HG03103 (cell line): ENCODE measurements at regions not wholly inside any gene's neighbourhood (a gene's known extent, or its start where the extent isn't known, plus 50 kb on each side); places are given as distances from the start of the nearest gene placed in this dataset.

Source experiments
- ATAC-seq: cut with Tn5 transposase; IDR thresholded peaks from one replicate; pipeline ENCODE4 v1.9.1; 2021; ENCODE audit warnings: low read depth; ENCODE audit not compliant: unreplicated experiment

DNA sequence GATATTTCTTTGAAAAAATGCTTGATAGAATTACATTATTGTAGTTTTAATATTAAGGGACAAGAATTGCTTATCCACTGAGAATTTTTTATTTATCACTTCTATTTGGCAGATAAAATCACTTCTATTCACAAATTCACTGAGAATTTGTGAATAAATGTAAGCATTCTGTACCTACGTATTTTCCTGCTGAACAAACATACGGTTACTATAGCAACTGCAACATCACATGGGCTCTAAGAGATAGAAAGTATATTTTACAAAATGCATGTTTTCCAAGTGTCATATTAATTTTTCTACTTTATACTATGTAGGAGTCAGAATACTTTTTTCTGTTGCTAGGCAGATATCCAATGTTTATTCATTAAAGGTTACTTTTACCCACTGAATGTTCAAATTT lies 166.2 kb downstream of the ZIC1 start:
- no peak for ATAC-seq

DNA sequence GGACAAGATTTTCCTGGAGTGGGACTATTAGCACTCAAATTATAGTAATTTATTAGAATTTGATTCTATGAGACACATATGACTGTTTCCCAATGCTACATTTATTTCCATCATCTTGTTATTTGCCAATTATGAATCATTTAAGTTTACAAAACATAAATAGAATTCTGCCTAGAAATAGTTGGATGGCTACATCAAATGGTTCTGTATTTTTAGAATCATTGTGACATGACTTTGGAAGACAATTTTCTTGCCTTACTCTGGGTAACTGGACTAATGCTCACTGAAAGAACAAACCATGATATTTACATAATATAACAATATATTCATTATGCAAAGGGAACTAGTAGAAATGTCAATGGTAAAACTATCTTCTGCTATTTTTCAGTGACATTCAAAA lies 173.5 kb downstream of the ZIC1 start:
- ATAC-seq = no peak

- ATAC-seq = no peak
These were observed 179.9 kb downstream of the ZIC1 start for GRCh38 chr3:147589016-147589415.

DNA sequence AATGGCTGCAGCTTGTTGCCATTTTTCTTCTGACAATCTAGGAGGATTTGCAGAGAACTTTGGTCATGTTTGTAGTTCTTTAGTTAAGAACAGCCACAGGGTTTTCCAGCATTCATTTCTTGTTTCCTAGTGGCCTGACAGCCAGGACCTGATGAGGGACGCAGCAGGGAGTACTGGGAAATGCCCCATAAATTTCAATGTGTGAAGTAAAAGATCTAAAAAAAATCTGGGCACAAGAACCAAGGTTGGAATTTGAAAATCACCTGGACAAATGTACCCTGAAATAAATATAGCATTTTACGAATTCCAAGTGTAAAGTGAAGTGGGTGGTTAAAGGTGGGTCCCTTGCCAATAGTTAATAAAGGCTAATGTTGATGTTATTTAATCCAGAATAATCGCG lies 195.0 kb downstream of the ZIC1 start:
- no peak for ATAC-seq

GRCh38 chr3:147613725-147614124 lies 204.6 kb downstream of the ZIC1 start:
- no peak for ATAC-seq

DNA sequence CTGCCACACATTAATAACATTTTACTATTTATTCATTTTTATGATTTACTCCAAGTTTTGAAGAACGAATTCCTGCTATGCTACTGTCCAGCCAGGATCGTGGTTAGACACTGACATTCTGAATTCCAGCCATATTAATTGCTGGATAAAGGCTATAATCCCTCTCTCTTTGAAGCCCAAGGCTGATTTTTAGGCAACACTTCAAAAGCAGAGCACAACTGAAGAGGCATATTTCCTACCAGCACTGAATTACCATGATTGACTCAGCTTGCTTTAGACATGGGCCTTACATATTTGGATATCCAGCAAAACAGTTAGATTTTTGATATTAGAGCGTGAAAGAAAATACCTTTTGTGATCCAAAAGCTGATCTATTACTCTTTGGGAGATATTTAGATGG lies 205.0 kb downstream of the ZIC1 start:
- no peak for ATAC-seq

GRCh38 chr3:147615035-147615434 lies 205.9 kb downstream of the ZIC1 start:
- no peak for ATAC-seq

DNA sequence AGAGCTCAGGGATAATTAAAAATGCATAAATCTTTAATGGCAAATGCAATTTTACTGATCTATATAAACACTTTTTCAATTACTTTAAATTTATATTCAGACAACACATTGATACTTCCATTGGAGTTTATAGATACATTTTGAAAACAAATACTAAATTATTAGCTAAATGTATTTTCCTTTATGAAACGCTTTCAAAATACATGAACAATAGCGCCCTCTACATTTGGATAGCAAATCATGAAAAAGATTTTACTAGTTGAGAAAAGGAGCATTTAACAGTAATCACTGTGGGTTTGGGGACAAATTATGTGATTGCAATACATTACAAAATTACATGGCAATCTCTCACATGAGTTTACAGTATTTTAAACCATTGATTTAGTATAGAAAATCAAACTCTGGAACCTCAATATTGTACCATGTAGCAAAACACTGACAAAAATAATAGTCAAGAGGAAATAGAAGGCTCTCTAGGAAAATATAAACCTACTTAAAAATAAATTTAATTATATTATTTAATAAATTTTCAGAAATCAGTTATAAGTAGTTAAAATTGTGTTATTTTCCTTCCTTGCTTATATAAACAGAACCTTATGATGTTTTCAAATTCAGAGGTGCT lies 207.9 kb downstream of the ZIC1 start:
- no peak for ATAC-seq

- ATAC-seq = no peak
These were observed 209.5 kb downstream of the ZIC1 start for GRCh38 chr3:147618691-147619090.

DNA sequence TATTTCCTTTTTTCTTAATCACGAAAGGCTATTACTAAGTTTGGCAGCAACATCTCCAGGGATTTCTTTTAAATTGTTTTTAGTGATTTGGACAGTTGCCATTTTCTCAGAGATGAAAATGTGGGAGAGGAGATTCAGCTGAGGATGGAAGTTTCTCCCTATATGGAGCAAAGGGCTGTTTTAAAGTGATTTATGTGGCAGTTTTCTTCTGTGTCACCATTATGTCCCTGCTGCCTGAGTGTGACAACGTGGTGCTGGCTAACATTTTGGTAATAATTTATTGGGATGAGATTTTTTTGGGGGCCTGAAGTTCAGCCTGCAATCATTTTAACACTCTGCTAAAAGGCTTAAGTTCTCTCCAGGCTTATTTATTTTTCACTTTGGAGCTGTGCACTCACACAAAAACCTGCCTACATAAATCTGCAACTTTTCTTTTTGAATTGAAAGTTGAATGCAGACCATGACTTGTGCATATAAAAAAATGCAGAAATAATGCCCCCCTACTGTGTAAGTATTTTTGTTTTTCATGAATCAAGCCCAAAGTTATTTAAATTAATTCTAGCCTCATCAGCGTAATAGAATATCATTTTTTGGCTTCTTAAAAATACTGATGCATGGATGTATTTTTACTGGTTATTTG lies 210.9 kb downstream of the ZIC1 start:
- no peak for ATAC-seq

- no peak for ATAC-seq
These were observed 211.7 kb downstream of the ZIC1 start for GRCh38 chr3:147620906-147621305.

DNA sequence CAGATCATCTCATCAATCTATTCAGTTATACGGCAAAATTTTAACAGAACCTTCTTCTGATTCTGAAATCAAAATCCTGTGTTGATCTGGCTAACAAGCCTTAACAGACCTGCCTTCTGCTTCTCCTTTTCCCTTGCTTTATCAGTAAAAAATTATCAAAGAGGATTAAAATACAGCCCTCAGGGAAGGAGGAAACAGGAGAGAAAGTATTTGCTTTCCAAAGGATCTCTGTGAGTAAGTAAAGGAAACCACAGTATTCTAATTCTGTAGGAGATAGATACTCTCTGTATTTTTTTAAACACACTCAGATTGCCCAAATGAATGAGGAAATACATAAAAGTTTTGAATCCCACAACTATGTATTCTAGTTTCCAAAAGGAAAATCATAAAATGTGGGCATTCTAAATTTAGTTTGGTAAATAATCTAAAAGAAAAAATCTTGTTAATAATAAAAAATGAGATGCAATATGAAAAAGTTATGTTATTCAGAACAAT lies 221.8 kb downstream of the ZIC1 start:
- ATAC-seq = no peak

DNA sequence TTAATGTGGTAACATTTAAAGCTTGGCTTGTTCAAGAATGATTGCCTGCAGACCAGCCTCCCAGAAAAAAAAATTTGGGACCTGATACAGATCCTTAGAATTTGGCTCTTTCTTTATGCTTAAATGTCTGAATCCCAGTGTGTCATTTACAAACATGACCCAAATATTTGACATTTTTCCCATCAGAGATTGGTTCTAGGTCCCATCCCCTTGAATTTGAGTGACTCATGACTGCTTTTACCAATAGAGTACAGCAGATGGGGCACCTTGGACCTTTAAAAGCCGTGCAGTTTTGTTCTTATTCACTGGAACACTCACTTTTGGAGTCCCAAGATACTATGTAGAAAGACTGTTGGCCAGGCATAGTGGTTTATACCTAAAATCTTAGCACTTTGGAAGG lies 231.6 kb downstream of the ZIC1 start:
- no peak for ATAC-seq

DNA sequence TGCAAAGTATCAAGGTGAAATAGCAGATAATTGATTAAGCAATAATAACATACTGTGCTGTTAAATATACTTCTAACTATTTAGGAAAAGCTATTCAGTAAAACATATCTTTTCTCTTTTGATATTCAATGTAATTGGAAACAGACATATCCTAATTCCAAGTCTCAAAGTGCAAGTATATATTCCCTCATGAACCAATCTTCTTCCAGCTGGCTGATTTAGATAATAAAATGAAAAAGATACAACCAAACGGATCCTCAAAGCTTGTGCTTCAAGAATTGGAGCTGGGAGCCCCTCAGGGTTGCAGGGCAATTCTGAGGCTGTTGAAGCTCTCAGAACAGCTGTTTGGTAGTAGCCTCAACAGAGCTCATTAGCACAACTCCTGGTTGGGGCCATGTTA lies 236.6 kb downstream of the ZIC1 start:
- no peak for ATAC-seq

GRCh38 chr3:147649475-147649874 lies 240.3 kb downstream of the ZIC1 start:
- no peak for ATAC-seq

GRCh38 chr3:147651107-147651778 lies 242.1 kb downstream of the ZIC1 start:
- ATAC-seq = no peak

- no peak for ATAC-seq
These were observed 243.6 kb downstream of the ZIC1 start for GRCh38 chr3:147652651-147653366.

- ATAC-seq = no peak
These were observed 244.3 kb downstream of the ZIC1 start for GRCh38 chr3:147653367-147653923.

GRCh38 chr3:147654827-147655226 lies 245.7 kb downstream of the ZIC1 start:
- ATAC-seq = no peak

DNA sequence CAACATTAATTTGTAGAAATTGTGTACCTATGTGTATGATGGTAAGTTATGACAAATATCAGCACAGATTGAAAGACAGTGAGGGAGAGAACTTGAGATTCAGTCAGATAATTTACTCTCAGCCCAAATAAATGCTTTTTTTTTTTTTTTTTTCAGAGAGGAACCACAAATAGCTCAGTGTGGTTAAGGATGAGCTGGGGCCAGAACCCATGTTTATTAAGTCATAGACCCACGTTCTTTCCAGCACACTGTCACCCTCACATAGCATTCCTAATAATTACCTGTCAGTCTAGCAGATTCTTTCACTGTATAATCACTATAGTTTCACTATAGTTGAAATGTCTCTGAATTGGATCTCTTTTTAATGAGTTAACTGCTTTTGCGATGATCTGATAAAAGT lies 246.1 kb downstream of the ZIC1 start:
- no peak for ATAC-seq

DNA sequence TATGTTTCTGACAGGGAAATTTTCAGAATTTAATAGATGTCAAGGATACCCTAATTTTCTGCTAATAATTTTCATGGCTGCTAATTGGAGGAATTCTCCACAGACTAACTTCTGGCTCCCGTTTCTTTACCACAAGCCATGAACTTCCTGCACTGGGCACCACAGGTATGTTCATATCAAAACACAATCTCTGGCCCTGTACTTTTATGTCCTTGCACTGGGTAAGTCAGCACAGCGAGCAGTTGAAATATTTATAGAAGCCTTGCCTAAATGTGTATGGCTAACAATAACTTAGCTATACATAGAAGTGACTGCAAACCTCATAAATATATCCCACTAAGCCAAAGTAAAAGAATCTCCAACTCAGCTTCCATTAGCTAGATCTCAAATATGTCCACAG lies 246.9 kb downstream of the ZIC1 start:
- no peak for ATAC-seq
